ENCODE measurements at regions not wholly inside any gene's neighbourhood (a gene's known extent, or its start where the extent isn't known, plus 50 kb on each side); places are given as distances from the start of the nearest gene placed in this dataset.

GRCh38 chr5:148012801-148013200 lies 51.0 kb upstream of the SPINK5 start:
- DNase-seq, result no peak

DNA sequence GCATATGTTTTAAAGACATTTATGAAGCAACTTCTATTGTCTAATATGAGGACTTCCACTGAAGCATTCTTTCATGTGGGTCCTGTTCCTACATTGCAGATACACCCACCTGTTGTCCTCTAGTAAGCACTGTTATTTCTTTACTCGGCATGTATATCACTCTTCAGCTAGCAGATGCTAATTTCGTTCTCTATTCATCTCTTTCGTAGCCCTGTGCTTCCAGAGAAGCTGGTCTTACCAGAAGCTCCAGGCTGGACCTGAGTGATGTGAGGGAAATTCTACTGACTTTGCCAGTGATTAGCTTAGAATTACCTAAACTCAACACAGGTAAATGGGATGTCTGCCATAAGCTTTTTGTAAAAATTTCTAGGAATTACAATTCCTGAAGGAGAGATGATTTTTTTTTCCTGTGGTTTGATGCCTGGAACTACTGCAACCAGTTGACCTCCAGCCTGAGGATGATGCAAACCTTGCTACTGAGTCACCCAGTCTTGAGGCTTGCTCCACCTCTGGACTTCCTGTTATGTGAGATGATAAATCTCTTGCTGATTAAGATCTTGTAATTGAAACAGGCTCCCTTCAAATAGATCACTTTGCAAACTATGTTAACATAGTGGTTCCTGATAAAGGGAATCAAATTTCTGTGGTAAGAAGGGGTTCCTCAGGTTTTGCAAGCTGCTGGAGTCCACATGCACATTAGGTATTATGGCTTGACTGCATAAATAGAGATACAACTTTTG lies 52.2 kb upstream of the SPINK5 start:
- DNase-seq, result no peak

GRCh38 chr5:148005788-148006520 lies 57.8 kb upstream of the SPINK5 start:
- no peak for DNase-seq

DNA sequence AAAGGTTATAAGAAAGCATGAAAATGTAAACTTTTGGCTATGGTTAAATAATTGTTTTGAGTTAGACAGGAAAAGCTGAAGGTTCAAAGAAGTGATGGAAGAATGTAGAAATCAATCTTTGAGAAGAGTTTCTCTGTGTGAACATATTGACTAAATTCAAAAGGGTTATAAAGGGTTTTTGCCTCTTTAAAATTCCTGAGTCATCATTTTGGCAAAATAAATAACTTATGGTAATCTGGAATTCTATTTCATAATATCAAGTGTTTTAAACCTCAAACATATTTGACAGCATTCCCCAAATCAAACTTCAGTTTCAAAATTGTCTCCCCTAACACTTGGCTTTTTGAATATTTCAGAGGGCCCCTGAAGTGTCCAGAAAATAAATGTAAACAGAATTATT lies 60.6 kb upstream of the SPINK5 start:
- no peak for DNase-seq

- no peak for DNase-seq
Observed at GRCh38 chr5:148002451-148002850, 61.3 kb upstream of the SPINK5 start.

- no peak for DNase-seq
Observed at GRCh38 chr5:148000036-148000435, 63.7 kb upstream of the SPINK5 start.

DNA sequence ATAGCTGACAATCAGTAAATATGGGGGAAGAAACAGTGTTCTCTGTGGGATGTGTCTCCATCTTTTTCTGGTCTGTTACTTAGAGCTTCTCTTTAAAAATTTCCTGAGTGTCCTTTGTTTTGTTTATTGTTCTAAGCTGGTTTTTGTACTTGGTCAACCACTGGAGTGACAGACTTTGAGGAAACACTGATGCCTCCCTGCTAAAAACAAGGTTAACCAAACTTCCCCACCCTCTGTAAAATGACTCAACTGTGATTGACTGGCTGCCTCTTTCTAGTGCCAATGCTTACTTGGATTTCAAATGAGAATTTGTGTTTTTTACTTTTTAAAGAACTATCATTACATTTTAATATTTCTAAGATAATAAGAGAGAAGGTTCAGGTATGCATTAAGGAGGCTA lies 65.1 kb upstream of the SPINK5 start:
- no peak for DNase-seq

DNA sequence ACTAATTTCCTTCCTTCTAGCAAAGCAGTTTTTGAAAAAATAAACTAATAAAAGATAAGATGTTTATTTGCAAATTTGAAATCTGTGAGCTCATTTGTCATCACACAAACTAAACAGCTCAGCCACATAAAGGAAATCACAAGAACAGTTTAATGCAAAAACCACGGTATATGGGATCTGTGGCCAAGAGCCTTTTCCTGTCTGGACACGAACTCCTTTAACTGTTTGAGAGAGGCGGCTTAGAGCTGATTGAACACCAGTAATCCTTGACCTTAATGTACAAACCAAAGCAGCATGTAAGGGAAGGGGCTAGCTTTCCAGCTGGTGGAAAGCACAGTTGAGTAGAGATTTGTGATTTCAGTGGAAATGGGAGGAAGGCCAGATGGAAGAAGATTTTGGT lies 66.3 kb upstream of the SPINK5 start:
- peak; percentile 16 for DNase-seq

- DNase-seq, result no peak
Observed at GRCh38 chr5:147996379-147996778, 67.4 kb upstream of the SPINK5 start.

GRCh38 chr5:147995846-147996245 lies 67.9 kb upstream of the SPINK5 start:
- no peak for DNase-seq

GRCh38 chr5:147989994-147990393 lies 73.8 kb upstream of the SPINK5 start:
- DNase-seq, result no peak

- DNase-seq, result no peak
Observed at GRCh38 chr5:147989239-147989638, 74.5 kb upstream of the SPINK5 start.

DNA sequence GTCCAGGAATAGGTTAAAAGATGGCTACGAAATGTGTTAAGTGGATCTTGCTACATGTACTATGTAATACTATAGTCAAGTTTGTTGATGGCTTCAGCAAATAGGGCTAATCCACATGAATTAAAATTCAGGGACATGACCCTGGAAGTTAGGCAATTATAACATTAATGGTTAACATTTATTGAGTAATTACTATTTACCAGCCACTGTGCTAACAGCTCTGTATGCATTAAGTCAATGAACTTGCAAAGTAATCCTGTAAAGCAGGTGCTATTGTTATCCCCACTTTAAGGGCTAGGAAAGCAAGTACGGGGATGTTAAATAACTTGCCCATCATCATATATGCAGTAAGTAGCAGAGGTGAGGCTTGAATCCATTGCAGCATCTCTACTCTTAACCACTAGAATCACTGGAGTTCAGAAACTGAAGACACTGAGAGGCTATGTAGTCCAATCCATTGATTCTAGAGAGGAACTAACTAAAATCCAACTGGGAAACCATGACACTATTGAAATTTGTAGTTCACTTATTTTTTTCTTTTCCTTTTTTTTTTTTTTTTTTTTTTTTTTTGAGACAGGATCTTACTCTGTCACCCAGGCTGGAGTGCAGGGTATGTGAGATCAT lies 77.5 kb upstream of the SPINK5 start:
- no peak for DNase-seq

DNA sequence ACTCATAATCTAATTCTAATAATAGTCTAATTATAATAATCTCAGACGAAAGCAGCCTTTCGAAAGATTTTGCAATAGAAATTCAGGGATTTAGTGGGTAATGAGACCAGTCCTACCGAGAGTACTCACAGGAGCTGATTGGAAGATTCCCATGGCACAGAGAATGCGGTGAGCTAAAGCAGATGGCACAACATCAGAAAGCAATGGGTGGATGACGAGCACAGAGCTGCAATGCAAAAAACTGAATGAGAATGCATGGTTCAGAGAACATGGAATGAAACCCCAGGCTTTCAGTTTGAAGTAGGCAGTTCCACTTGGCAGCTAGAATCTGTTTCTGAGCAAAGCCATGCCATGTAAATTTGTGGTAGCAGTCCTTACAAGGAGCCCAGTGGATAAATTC lies 78.2 kb upstream of the SPINK5 start:
- DNase-seq, result no peak

DNA sequence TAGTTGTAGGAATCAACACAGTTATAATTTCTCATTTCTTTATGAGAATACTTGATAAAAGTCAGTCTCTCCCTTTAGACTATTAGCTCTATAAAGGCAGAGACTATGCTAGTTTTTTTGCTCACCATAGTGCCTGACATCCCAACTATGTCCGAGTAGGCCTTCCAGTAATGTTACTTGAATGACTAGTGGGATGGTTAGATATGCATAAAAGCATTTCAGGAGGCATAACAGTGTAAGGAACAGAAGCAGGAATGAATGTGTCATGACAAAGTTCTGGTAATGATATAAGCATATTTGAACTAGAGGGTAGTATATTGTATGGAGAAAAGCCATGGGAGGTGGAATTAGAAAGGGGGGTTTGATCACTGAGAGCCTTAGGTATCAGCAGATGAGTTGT lies 77.4 kb upstream of the C5orf46 start:
- no peak for DNase-seq

- DNase-seq, result no peak
Observed at GRCh38 chr5:147981074-147981473, 74.7 kb upstream of the C5orf46 start.

DNA sequence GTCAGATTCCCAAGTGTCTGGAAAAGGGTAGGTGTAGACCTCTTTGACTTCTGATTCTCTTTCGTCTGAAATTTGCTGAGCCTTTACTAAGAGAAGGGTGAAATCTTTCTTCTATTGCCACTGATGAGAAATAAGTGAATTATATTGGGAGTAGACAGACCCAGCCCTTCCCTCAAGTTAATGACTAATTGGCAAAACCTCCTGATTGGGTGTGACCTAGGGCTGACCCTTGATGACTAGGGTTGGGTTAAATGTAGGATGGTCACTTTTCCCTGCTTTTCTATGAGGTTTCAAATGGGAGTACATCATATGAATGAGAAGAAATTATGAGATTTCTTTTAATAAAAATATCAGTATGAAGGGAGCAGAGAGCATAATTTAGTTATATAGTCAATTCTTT lies 73.4 kb upstream of the C5orf46 start:
- DNase-seq, result no peak

DNA sequence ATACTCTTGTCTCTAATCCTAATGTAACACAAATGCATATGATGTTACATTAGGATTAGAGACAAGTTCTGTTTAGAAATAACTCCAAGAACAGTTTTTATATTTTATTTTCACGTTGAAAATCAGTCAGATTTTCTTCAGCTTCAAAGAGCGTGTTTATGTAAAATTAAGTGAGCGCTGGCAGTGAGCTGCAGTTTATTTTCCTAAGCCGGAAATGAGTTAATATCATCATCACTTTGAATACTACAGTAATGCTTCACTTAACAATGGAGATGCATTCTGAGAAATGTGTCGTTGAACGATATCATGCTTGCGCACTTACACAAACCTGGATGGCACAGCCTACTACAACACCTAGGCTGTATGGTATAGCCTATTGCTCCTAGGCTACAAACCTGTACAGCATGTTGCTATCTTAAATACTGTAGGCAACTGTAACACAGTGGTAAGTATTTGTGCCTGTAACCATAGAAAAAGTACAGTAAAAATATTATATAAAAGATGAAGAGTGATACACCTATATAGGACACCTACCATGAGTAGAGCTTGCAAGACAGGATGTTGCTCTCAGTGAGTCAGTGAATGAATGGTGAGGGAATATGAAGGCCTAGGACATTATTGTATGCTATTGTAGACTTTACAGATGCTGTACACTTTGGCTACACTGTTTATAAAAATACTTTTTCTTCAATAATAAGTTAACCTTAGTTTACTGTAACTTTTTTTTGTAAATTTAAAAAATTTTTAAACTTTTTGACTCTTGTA lies 65.9 kb upstream of the C5orf46 start:
- DNase-seq, result no peak

DNA sequence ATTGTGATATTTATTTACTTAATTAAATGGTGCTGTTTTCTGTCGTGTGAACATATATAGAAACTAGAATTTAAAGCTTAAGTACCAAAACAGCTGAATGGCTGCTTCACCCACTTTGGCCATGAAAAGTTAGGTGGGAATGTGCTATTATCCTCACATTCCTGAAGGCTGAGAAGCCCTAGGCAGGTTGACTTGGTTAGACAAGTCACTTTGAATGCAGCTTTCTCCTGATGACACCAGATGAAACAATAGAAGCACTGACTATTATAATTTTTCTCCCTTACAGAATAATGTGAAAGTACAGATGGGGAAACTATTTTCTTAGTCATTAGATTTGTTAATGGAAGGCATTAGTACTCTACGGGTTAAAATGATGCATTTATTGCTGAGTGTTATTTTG lies 65.1 kb upstream of the C5orf46 start:
- no peak for DNase-seq

DNA sequence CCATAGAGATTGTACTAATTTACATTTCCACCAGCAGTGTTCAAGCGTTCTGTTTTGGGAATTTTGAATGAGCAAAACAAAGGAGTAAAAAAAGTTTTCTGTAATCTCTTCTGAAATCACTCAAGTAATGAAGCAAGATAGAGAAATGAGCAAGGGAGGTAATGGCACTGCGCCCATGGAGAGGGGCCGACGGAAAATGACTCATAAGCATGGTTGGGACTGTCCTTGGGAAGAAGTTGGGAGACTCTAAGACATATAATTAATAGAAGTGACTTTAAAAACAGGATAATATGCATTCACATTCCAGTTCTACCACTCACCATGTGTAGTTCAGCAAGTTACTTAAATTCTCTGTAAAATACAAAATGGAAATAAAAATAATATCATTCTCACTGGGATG lies 62.5 kb upstream of the C5orf46 start:
- no peak for DNase-seq

DNA sequence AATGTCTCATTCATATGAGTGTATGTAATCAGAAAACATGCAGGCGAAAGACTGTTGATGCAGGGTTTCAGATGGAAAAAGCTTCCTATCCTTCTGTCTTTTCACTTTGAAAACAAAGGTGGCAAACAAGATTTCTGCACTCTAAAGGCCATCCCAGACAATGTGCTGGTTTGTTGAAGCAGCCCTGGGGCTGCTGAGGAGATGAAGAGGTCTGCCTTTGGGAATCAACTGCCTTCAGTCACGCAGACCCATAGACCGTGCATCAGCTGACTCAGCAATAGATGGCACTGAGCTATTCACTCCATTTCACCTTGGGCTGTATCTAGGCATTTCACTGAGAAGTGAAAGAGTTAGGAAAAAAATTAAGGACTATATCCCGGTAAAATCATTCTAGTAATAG lies 60.5 kb upstream of the C5orf46 start:
- no peak for DNase-seq

DNA sequence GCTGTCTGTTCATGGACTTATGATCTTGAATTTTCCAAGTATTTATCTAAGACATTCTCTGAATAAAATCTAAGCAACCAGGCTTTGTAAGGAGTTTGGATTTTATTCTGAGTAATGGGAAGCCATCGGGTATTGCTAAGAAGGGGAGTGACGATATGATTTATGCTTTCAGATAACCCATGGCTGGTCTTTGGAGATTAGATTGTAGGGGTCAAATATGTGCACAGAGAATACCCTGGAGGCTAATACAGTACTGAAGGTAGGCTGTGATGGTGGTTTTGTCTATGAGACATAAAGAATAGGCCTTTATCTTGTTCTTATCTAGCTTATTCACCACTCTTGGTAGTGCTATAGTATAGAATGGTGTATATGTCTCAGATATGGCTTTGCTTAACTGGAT lies 60.0 kb upstream of the C5orf46 start:
- DNase-seq, result no peak

DNA sequence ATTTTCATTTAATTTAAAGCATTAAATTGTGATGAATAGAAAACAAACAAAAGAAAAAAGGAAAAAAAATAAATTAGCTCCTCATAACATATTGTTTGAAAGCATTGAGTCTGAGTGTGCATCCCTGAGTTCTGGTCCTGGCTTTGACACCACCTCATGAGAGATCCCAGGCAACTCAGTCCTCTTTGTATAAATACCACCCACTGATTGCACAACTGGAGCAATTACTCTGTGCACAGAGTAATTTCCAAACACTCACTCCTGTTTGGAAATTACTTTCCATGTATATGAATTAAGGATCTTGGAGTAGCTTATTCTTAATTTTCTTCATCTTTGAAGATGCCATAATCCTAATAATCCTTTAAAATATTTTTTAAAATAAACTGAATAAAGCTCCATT lies 59.4 kb upstream of the C5orf46 start:
- no peak for DNase-seq

Data from tongue (tissue), 1 donor.